Mucosa of descending colon (tissue), 3 donors: ENCODE measurements at regions not wholly inside any gene's neighbourhood (a gene's known extent, or its start where the extent isn't known, plus 50 kb on each side); places are given as distances from the start of the nearest gene placed in this dataset.

Source experiments
- ATAC-seq: fragments of 200-7000 bp; cut with Tn5 transposase; one replicate; pipeline ENCODE4 v1.9.1; 2020; ENCODE audit warnings: mild to moderate bottlenecking, moderate library complexity
- DNase-seq, 3 donors: peaks; one replicate each; pipeline ENCODE4 v3.0.0-alpha.2; 2020
- H3K36me3 ChIP-seq: fragments of 200-600 bp; one replicate; pipeline ENCODE4 v1.8.0; 2021; ENCODE audit warnings: low read depth, mild to moderate bottlenecking
- H3K4me1 ChIP-seq: fragments of 200-600 bp; one replicate; pipeline ENCODE4 v1.8.0; 2021; ENCODE audit warnings: low read depth, mild to moderate bottlenecking
- H3K4me3 ChIP-seq: fragments of 200-600 bp; one replicate; pipeline ENCODE4 v1.8.0; 2021; ENCODE audit warnings: mild to moderate bottlenecking
- H3K9me3 ChIP-seq: fragments of 200-600 bp; one replicate; pipeline ENCODE4 v1.8.0; 2021; ENCODE audit warnings: mild to moderate bottlenecking
- intact Hi-C, 2 donors: fragments of 100-400 bp; cut with DNase I in 1 of 2; cut with micrococcal nuclease in 1 of 2; formaldehyde crosslinking; loops; one replicate each; pipeline versions ENCODE4 v1.11.0 to v1.11.1; 2022; cut with DNase I, micrococcal nuclease
- TF ChIP-seq, protein P1 (sequence below): fragments of 200-600 bp; IDR thresholded peaks from one replicate; pipeline ENCODE4 v1.8.0; 2022; ENCODE audit warnings: antibody characterized with exemption, mild to moderate bottlenecking
- donor health status: DM: no; HTN: no; CAD: no; lungs with moderate emphysema.
- donor health status: DM: no; HTN: no; CAD: no.
- donor health status: DM: no; HTN: yes; CAD: no.

DNA sequence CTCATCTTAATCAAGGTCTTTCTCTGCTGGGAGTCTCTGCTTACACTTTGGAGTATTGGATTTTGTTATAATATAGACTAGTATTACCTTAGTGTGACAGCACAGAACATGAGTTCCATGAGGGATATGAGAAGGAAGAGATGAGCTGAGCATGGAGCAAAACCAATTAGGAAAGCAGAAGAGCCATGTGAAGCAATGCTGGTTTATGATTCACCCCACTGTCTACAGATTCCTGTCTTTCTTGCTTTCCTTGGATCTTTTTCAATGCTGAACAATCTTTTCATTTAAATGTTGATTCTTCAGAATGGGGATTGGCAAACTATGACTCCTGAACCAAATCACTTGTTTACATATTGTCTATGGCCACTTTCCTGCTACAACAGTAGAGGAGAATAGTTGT is 70.4 kb upstream of the KITLG start:
- TF ChIP-seq, protein P1, sequence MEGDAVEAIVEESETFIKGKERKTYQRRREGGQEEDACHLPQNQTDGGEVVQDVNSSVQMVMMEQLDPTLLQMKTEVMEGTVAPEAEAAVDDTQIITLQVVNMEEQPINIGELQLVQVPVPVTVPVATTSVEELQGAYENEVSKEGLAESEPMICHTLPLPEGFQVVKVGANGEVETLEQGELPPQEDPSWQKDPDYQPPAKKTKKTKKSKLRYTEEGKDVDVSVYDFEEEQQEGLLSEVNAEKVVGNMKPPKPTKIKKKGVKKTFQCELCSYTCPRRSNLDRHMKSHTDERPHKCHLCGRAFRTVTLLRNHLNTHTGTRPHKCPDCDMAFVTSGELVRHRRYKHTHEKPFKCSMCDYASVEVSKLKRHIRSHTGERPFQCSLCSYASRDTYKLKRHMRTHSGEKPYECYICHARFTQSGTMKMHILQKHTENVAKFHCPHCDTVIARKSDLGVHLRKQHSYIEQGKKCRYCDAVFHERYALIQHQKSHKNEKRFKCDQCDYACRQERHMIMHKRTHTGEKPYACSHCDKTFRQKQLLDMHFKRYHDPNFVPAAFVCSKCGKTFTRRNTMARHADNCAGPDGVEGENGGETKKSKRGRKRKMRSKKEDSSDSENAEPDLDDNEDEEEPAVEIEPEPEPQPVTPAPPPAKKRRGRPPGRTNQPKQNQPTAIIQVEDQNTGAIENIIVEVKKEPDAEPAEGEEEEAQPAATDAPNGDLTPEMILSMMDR = no peak
- intact Hi-C loops = no loop called here
- Histone ChIP-seq H3K36me3 (no peaks in the 10 kb centered on the region), H3K4me1 (no peaks in the 10 kb centered on the region), H3K4me3 (no peak overlapping the region), H3K9me3 (no peaks in the 10 kb centered on the region)
- DNase-seq = no peak
- peak; percentile 31 for ATAC-seq

DNA sequence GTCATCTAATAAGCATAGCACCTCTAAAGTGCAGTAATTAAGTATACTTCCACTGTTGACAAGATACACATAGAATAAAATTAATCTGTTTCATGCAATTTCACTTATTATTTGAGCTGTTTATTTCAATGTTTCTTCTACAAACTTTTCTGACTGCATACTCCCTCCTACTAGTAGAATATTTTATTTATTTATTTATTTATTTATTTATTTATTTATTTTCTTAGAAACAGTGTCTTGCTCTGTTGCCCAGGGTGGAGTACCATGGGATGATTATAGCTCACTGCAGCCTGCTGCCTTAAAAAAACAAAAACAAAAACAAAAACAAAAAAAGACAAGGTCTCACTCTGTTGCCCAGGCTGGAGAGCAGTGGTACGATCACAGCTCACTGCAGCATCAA is 68.4 kb upstream of the KITLG start:
- Histone ChIP-seq H3K4me3 (no peak overlapping the region), H3K36me3 (no peaks in the 10 kb centered on the region), H3K4me1 (no peaks in the 10 kb centered on the region), H3K9me3 (no peaks in the 10 kb centered on the region)
- TF ChIP-seq, protein P1 = no peak
- ATAC-seq (no peak), DNase-seq (no peak)
- intact Hi-C loops = no loop called here

DNA sequence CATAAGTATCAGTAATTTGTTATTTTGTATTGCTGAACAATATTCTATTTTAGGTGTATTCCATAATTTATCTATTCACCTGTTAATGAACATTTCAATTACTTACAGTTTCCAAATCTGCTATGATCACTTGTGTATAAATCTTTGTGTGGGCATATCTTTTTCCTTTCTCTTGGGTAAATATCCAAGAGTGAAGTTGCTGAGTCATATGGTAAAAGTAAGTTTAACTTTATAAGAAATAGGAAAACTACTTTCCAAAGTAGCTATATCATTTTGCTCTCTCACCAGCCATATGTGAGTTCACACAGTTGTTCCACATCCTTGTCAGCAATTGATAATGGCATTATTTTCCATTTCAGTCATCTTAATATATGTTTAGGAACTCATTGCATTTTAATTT is 66.6 kb upstream of the KITLG start:
- Histone ChIP-seq H3K9me3 (no peaks in the 10 kb centered on the region), H3K4me1 (no peaks in the 10 kb centered on the region), H3K36me3 (no peaks in the 10 kb centered on the region), H3K4me3 (no peak overlapping the region)
- no peak for DNase-seq
- ATAC-seq = no peak
- TF ChIP-seq, protein P1 = no peak
- intact Hi-C loops = no loop called here

DNA sequence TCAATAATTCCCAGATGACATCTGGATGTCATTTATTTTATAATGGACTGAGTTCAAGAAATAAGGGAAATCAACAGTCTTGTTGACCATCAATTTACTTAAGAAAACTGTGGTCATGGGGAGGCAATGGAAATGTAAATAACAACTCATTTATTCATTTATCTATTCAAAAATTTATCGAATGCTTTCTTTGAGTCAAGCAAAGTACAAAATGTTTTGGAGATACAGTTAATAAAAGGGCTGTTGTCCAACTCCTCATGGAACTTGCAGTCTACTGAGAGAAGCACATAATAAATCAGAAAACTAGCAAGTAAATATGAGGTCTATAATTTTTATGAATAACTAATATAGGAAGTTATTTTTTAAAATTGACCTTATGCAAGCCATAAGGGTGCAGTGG is 65.5 kb upstream of the KITLG start:
- H3K4me3 ChIP-seq = no peak overlapping the region
- TF ChIP-seq, protein P1 = no peak
- H3K9me3 ChIP-seq = no peaks in the 10 kb centered on the region
- H3K4me1 ChIP-seq = no peaks in the 10 kb centered on the region
- DNase-seq (no peak), ATAC-seq (no peak)
- intact Hi-C loops = no loop called here
- no peaks in the 10 kb centered on the region for H3K36me3 ChIP-seq

DNA sequence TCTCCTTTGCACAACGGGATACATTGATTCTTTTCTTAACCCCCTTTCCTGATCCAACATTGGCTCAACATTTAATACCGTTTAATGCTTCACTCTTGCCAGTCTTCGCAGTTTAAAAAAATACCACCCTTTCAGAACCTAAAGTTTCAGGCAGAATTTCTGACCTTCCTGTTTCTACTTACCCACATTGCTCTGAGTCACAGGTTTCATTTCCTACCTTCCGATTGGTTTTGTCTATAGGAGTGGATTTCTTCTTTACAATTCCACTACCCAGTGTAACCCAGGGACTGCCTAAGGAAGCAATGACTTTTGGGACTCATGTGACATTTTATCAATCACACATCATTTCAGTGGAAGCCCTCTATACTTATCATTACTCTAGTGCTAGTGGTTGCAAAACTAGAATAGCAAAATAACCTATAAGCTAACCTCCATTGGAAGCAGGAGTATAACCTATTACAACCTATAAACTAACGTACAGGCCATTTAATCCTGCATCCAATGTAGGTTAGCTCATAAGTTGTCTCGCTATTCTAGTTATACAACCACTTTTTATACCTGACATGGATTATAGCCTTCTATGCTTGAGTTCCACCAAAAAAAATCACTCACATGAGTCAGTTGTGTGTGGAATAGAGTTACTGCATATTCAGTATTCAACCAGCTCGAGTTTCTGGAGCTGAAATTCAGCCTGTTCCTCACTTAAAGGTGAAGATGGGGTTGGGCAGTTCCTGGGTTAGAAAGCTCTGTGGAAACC is 64.9 kb upstream of the KITLG start:
- TF ChIP-seq, protein P1 = no peak
- no peaks in the 10 kb centered on the region for H3K9me3 ChIP-seq
- ATAC-seq = no peak
- no peaks in the 10 kb centered on the region for H3K36me3 ChIP-seq
- no peak for DNase-seq
- no peaks in the 10 kb centered on the region for H3K4me1 ChIP-seq
- no peak overlapping the region for H3K4me3 ChIP-seq
- intact Hi-C loops = no loop called here

DNA sequence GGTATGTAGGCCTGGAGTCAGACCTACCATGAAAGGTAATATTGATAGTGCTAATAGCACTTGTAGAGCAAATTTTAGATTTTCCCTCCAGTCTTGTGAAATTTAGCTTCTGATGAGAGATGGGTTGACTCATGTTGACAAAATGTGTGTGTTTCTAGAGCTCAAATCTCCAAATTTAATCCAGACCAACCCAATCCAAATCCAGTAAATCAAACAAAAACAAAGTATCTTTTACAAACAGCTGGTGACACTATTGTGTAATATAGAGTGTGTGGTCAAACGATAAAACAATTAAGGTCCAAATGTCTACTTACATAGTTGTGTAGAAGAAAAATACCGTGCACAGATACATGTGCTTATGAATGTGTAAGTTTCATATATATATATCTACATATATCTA is 63.4 kb upstream of the KITLG start:
- intact Hi-C loops = no loop called here
- Histone ChIP-seq H3K9me3 (no peaks in the 10 kb centered on the region), H3K36me3 (no peaks in the 10 kb centered on the region), H3K4me1 (no peaks in the 10 kb centered on the region), H3K4me3 (no peak overlapping the region)
- TF ChIP-seq, protein P1 = no peak
- ATAC-seq = no peak
- no peak for DNase-seq
